UCSD-AML1 (cell line): ENCODE measurements at regions not wholly inside any gene's neighbourhood (a gene's known extent, or its start where the extent isn't known, plus 50 kb on each side); places are given as distances from the start of the nearest gene placed in this dataset.

Source experiments
- DNase-seq: peaks from one replicate; lab custom pipeline; 2025; ENCODE audit not compliant: unreplicated experiment; lab: John Stamatoyannopoulos, UW

DNA sequence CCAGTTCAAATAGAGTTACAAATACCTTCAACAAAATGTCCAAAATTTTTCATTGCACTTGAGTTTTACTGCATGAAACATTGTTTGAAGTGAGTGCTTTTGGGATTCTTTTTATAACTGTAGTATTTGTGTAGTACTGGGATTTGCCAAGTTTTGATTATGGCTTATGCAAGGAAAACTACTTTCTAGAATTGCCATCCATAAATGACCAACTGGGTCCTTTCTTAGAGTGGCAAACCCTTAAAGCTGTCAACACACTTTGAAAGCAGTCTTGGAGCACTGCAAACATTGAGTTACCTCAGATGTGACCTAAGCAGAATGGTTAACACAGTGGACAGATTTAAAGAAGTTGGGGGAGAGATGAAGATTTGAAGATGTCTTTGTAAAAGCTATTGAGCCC is 379.6 kb upstream of the ZNF608 start:
- DNase-seq: no peak

GRCh38 chr5:125129151-125129806 is 382.8 kb upstream of the ZNF608 start:
- no peak for DNase-seq

DNA sequence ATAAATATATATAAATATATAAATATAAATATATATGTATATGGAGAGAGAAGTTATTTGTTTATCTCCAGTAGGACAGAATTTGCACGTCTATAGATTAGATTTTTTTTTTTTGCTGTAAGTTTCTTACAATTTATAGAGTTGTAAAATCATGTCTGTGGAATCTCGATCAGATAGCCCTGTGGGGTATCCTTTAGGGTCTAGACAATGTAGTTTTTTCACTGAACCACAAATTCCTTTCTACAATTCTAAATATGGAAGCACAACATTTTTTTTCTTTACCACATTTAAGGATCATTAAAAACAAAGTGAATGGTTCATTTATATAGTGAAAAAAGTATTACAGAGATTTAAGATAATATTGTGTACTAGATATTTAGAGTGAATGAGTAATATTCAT is 384.2 kb upstream of the ZNF608 start:
- no peak for DNase-seq

DNA sequence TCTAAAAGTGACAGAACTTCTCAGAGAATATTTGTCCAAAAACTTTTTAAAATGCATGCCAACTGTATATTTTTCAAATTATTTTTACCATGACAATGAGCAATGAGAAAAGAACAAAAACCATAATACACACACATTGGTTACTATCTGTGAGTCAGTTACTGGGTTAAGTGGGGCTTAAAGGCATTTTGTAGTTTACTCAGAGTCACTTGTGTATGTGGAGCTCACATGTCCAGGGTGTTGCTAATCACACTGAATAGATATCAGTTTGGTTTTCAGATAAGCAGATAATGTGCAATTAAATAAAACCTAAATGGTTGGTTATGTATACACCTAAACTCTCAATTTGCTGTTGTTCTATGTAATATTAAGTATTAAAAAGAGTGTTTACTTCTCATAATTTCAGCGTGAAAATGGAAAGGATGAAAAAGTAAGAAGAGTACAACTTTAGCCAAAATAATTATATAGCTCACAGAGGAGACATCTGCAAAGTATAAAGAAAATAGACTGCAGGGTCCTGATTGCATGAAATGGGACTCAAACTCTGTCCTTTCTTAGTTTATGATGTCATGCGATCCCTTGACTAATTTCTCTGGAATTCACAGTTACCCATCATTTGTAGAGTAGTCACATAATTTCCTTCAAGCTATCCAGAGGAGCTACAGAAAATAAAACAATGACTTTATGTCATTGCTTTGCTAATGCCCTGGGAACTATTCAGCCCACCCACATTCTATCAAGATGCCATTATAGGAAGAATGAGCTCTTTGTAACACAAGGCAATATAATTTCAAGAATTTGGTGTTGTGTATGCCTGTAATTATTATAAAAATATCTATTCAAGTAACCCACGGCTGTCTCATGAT is 388.0 kb upstream of the ZNF608 start:
- DNase-seq: no peak

DNA sequence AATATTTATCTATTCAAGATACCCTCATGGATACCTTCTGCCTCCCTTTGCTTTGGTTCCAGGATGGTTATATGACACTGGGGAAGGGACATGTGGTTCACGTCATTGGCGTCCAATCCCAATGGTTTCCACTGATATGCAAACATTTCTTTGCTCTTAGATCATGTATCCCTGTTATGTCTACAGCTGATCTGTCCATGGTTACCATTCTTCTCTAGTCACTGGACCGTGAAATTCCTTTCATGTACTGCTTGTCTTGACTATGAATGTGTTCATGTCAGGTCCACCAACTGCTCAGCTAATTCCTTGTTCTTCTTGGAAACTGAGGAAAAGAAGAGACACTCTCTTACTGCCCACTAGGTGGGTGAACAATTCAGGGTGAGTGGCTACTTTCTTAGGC is 391.1 kb upstream of the ZNF608 start:
- DNase-seq: no peak

DNA sequence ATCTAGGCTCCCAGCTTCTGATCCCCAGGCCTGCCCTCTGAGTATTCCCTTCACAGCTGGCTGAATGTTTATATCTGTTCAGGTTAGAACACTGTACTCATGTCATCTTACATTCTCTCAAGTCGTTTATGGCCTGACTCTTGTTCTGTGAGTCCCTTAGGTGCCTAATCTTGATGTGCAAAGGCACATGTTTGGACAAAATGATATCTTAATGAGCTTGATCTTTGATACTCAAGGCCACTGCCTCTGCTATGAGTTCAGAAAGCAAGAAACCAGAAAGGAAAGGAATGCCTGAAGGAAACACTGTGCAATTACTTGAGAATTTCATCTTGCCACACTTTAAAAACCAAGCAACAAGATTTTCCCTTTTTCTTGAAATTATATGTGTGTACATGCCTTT is 391.8 kb upstream of the ZNF608 start:
- no peak for DNase-seq

DNA sequence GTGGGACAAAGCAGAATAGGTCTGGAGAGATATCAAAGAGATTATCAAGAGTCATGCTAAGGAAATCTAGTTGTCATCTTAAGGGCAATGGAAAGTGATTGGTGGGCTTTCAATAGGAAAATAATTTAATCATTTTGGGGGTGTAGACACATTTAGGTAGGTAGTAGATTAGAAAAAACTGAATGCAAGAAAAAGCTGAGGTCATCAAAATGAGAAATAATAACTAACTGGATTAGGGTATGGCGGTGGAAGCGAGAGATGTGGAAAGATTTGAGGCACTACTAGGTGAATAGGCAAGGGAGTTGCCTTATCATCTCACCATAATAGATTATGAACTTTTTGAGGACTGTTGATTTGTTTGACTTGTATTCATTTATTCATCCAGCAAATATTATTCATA is 393.2 kb upstream of the ZNF608 start:
- DNase-seq: no peak

- no peak for DNase-seq
Measured at GRCh38 chr5:125140220-125140619, 393.8 kb upstream of the ZNF608 start.

DNA sequence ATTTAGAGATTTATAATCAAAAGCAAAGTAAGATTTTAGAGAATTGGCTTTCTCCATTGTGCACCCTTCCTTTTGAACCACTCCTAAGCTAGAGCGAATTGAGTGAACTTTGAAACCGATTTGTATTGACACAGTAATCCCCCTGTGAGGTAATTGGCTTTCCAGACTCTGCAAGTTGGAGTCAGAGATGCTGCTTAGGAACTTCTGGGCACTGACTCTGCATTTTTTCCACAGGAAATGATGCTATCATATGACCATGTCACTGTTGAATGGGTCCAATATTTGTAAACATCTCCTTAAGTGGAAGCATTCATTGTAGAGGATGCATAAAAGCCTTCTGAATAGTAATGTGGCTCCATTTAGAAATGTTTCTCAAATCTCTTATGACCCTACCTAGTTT is 394.4 kb upstream of the ZNF608 start:
- no peak for DNase-seq

- no peak for DNase-seq
Measured at GRCh38 chr5:125142458-125142857, 396.0 kb upstream of the ZNF608 start.

DNA sequence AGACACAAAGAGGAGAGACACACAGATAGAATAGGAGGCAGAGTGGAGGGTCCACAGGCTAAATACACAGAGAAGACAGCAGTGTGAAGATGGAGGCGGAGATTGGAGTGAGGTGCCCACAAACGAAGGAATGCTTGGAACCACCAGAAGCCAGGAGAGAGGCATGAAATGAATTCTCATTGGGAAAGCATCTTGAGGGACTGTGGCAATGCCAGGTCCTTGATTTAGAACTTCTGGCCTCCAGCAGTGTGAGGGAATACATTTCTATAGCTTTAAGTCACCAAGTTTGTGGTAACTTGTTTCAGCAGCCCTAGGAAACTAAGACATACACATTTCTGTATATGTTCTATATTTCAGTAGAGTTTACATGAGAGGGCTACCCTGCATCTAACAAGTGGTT is 396.6 kb upstream of the ZNF608 start:
- DNase-seq: no peak

DNA sequence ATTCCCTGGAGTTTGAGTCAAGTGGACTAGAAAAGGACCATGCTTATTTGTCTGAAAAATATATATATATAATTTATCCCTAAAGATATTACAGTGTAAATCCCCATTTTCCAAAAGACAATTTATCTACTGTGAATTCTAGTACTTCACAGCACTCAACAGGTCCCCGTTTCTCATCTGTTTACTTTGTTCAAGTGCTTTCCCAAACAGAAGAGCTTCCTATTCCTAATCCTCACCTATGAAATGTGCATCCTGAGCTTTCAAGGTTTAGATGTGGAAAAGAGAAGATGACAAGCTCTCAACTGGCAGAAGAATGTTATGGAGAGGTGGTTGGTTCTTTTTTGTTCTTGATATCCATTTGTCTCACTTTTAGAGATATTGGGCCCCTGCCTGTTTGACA is 401.6 kb upstream of the ZNF608 start:
- DNase-seq: no peak

DNA sequence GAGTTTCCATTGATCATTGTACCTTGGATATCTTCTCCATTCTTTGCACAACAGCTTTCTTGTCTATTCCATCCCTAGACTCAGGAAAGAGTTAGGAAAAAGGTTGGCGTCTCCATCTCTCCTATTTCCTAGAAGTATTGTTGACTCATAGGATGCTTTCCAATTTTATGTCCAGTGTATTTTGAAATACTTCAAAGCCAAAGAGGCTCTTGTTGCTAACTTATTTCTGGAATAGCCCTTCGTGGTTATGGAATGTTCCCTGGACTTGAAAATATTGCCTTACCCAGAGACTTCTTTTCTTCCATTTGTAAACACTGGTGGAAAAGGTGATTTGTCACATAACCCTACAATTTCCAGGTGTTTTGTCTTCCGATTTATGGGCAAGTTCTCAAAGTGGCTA is 402.3 kb upstream of the ZNF608 start:
- no peak for DNase-seq

GRCh38 chr5:125149110-125149509 is 402.7 kb upstream of the ZNF608 start:
- DNase-seq: no peak

GRCh38 chr5:125149527-125149926 is 403.1 kb upstream of the ZNF608 start:
- no peak for DNase-seq

DNA sequence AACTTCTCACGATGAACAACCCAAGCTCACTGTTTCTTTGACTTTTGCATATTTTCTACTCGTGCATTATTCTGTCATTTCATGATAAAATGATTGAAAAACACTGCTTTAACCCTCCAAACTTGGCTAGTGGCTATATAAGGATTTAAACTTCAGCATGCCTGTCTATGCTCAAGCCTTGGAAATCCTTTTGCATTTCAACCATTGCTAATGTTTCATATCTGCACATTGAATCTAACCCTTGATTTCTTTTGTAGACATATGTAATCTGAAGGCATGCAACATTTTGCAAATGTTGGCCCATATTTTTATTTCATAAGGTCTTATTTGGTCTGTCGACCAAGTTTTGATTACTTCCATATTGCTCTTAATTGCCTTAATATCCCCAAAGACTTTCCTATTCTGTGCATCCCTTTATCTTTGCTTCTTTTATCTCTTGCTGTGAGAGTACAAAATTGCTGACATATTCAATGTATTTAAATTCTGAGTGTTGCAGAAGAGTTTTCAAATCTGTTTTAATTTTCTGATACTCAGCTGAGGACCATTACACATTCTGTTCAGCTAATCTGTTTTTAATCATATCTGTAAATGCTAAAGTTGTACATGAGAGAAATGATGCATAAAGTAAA is 403.7 kb upstream of the ZNF608 start:
- no peak for DNase-seq

GRCh38 chr5:125151150-125151900 is 404.9 kb upstream of the ZNF608 start:
- DNase-seq: no peak

GRCh38 chr5:125152044-125152443 is 405.6 kb upstream of the ZNF608 start:
- DNase-seq: no peak

GRCh38 chr5:125152461-125153189 is 406.2 kb upstream of the ZNF608 start:
- DNase-seq: no peak

- no peak for DNase-seq
Measured at GRCh38 chr5:125153231-125153630, 406.8 kb upstream of the ZNF608 start.
